GM19452 (cell line): ENCODE measurements at regions not wholly inside any gene's neighbourhood (a gene's known extent, or its start where the extent isn't known, plus 50 kb on each side); places are given as distances from the start of the nearest gene placed in this dataset.

ENCODE experiments used
- ATAC-seq: cut with Tn5 transposase; IDR thresholded peaks from one replicate; pipeline ENCODE4 v1.9.1; 2021; ENCODE audit not compliant: unreplicated experiment

- no peak for ATAC-seq
Measured at GRCh38 chr19:30209617-30210600, 162.3 kb upstream of the ZNF536 start.

- no peak for ATAC-seq
Measured at GRCh38 chr19:30212574-30212973, 159.6 kb upstream of the ZNF536 start.

DNA sequence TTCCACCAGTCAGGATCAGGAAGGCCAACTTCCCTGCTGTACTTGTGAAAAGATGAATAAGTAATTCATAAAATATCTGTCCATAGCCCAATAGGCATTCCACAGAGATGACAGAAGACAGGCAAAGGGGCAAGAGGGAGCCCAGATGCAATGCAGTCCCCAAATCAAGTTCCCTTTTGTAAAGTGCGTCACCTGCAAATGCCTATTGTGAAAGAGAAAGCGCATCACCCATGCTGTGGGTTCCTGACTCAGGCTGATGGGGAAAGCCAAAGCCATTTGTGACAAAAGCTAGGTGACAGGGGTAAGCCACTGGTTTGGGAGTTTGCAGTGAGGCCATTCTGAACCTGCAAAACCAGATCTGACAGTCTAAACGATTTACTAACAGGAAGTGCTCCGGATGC lies 157.5 kb upstream of the ZNF536 start:
- ATAC-seq, result no peak

DNA sequence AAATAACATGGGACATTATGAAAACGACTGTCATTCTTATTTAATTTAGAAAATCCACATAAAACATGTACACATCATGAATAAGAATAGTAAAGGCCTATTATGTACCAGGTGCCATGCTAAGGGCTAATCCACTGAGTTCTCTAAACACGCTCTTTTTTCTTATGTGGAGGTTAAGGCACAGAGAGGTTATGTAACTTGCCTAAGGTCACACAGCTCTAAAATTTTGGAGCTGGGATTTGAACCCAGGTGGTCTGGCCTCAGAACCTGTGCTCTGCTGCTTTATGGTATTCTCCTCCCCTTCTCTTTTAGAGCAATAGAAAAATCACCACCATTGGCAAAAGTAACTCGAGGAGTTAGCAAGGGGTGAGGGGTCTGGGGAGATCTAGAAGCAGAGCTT lies 156.9 kb upstream of the ZNF536 start:
- ATAC-seq, result no peak

DNA sequence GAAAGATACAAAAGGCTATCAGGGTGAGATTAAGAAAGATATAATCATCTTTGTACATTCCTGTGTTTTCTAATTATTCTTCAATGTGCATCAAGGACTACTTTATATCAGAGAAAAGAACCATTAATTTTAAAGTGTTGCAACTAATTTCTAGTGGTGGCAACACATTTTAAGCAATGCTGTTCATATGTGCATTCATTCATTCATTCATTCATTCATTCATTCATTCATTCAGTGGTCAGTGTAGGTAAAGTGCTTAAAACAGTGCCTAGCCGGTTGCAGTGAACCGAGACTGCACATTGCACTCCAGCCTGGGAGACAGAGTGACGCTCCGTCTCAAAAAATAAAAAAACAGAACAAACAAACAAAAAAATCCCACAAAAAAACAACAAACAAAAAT lies 155.7 kb upstream of the ZNF536 start:
- ATAC-seq, result no peak

DNA sequence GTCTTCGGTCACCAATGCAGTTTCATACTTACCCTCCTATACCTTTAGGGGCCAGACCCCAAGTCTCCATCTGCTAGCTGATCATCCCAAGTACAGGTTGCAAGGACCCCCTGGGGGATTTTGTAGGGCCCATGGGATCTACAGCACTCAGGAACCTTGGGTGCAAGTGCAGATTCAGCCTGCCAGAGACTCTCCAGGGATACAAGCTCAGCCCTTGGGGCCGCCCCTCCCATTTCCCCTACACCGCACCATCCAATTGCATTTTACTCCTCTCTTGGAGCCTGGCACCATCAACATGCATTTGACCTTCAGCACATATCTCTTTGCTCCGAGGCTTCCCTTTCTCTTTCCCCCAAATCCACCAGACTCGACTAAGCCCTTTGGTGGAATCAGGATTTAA lies 154.7 kb upstream of the ZNF536 start:
- no peak for ATAC-seq

- no peak for ATAC-seq
Measured at GRCh38 chr19:30219702-30220101, 152.5 kb upstream of the ZNF536 start.

DNA sequence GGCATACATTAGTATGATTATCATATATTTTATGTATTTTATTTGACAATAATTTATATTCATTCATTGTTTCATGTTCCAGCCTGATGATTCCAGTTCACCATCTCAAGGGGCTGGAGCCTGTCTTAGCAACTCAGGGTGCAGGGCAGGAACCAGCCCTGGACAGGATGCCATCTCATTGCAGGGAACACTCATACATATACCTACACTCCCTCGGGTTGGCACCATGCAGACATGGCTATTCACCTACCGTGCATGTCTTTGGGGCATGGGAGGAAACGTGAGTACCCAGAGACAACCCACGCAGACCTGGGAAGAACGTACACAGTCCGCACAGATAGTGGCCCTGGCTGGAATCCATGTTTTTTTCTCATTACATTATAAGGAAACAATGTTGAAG lies 151.0 kb upstream of the ZNF536 start:
- ATAC-seq, result no peak

GRCh38 chr19:30222428-30222873 lies 149.7 kb upstream of the ZNF536 start:
- ATAC-seq, result no peak

- no peak for ATAC-seq
Measured at GRCh38 chr19:30222992-30223865, 149.0 kb upstream of the ZNF536 start.

- no peak for ATAC-seq
Measured at GRCh38 chr19:30223866-30224688, 148.1 kb upstream of the ZNF536 start.

- ATAC-seq, result no peak
Measured at GRCh38 chr19:30224689-30225606, 147.2 kb upstream of the ZNF536 start.

DNA sequence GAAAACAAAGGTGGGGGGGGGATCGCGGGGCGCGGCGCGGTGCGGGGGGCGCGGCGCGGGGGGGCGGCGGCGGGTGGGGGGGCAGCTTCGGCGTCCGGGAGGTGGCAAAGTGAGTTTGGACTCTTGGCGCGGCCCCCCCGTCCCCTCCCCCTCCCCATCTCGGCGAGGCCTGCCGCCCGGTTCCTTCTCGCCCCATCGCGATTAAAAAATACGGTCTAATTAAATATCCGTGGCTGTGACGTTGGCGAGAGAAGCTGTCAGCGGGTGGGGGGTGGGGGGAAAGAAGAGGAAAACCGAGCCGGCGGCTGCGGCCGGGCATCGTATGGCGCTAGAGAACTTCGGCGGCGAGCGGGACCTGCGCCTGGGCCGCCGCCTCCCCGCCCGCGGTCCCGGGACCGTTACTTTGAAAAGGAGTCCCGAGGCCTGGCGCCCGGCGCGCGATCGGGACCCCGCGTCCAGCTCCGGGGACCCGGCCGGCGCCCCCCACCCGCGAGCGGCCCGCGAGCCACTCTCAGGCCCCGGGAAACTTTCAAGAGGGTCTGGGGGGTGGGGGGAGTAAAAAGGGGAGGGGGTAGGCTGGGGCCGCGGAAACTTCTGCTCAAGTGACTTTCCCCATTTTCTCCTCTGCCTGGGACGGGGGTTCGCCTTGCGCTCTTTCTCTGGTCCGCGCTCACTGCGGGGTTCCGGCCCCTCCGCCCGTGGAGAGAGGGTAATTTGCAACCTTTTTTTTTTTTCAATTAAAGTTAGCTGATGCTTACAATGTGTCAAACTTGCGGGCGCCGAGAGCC lies 146.3 kb upstream of the ZNF536 start:
- no peak for ATAC-seq

- ATAC-seq, result no peak
Measured at GRCh38 chr19:30226464-30227011, 145.6 kb upstream of the ZNF536 start.

DNA sequence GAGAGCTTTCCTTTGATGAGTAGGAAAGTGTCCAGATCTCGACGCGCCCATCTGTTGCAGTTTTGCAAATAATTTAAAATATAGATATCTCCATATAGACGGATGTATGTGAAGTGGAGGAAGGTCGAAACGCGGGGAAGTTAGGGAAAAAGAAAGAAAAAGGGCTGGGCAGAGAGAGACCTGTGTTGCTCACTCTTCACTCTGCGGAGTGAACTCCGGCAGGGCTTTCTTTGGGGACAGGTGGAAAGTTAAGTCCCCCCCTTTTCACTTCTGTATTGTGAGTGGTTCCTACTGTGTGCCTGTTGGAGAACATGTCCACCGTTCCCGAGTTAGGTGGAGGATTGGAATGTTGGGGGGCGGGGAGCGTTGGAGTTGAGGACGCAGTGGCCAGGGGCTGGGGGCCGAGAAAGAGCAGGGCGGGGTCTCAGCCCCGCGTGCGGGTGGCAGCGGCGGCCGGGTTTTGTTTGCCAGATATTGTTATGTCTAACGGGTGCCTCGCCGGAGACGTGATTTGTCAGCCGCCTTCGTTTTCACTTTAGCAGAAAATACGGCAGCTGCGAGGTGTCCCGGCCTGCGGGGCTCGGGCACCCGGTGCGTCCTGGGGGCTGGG lies 145.1 kb upstream of the ZNF536 start:
- ATAC-seq, result no peak

- peak; percentile 80 for ATAC-seq
Measured at GRCh38 chr19:30227661-30228112, 144.5 kb upstream of the ZNF536 start.

DNA sequence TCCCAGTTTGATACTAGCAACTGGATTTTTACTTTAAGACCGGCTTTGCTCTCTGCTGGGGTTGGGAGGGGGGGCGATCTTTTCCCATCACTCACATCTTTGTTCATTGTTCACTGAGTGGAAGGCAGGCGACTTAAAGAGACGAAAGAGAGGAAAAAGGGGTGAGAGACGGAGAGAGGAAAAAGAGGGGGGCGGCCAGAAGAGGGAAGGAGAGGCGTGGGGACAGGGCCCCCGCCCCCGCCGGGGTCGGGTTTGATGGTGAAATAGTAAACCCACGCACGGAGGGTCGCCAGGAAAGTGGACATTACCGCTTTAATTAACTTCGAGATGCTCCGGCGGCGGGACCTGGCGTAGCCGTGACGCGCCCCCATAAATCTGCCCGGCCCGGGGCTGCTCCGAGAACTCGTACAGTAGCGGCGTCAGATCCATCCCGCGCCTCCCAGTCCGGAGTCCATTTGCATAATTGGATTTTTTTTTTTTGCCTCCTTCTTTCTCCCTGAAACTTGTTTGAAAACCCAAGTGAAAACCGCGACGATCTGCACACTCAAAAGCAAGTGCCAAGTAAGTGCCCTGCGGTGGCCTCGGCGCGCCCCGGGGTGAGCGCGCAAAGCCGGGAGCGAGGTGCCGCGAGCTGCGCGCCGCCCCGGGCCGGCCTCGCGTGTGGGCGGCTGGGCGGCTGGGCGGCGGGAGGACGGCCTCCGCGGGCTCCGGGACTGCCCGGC lies 143.9 kb upstream of the ZNF536 start:
- ATAC-seq, result no peak
